BLaER1 treated with 17β-estradiol and CSF1 and Interleukin-3, amounts not matched to agents 10 nM and 100 nM (cell line): ENCODE measurements at regions not wholly inside any gene's neighbourhood (a gene's known extent, or its start where the extent isn't known, plus 50 kb on each side); places are given as distances from the start of the nearest gene placed in this dataset.

Source experiments
- H3K27ac ChIP-seq, 11 experiments: shearing (Covaris generic); formaldehyde crosslinking; 2 replicates each; pipeline ENCODE4 v1.8.1; 2022
- H3K27me3 ChIP-seq, 11 experiments: shearing (Covaris generic); formaldehyde crosslinking; 2 replicates each; pipeline ENCODE4 v1.8.1; 2022
- H3K36me3 ChIP-seq, 11 experiments: shearing (Covaris generic); formaldehyde crosslinking; 2 replicates each; pipeline ENCODE4 v1.8.1; 2022
- H3K4me1 ChIP-seq, 10 experiments: shearing (Covaris generic); formaldehyde crosslinking; 2 replicates each; pipeline ENCODE4 v1.8.1; 2022
- H3K4me2 ChIP-seq, 11 experiments: shearing (Covaris generic); formaldehyde crosslinking; 2 replicates each; pipeline ENCODE4 v1.8.1; 2022
- H3K4me3 ChIP-seq, 10 experiments: shearing (Covaris generic); formaldehyde crosslinking; 2 replicates each; pipeline ENCODE4 v1.8.1; 2022
- H3K9ac ChIP-seq, 11 experiments: shearing (Covaris generic); formaldehyde crosslinking; 2 replicates each; pipeline ENCODE4 v1.8.1; 2022
- H3K9me3 ChIP-seq, 11 experiments: shearing (Covaris generic); formaldehyde crosslinking; replicated peaks in 1 of 11; 2 replicates each; pipeline ENCODE4 v1.8.1; 2022
- H4K20me1 ChIP-seq, 11 experiments: shearing (Covaris generic); formaldehyde crosslinking; 2 replicates each; pipeline ENCODE4 v1.8.1; 2022
- Cebpa-rat ChIP-seq, 11 experiments: shearing (Covaris generic); IDR thresholded peaks; 2 replicates each; pipeline ENCODE4 v1.8.1; 2022

- no peak overlapping the region for H3K4me2 ChIP-seq
- H3K4me1 ChIP-seq: no peaks in the 10 kb centered on the region
- no peaks in the 10 kb centered on the region for H3K9me3 ChIP-seq
- no peaks in the 10 kb centered on the region for H3K27me3 ChIP-seq
- H3K36me3 ChIP-seq: no peaks in the 10 kb centered on the region
- H4K20me1 ChIP-seq: no peaks in the 10 kb centered on the region
- H3K4me3 ChIP-seq: no peak overlapping the region
- TF ChIP-seq Cebpa-rat (IDR thresholded peaks at IDR 0.05): no peak
- no peak overlapping the region for H3K27ac ChIP-seq
- no peak overlapping the region for H3K9ac ChIP-seq
Observed at GRCh38 chr2:5433855-5434254, 258.3 kb upstream of the SOX11 start.

- TF ChIP-seq Cebpa-rat (IDR thresholded peaks at IDR 0.05): no peak
- H3K36me3 ChIP-seq: no peaks in the 10 kb centered on the region
- no peaks in the 10 kb centered on the region for H3K27me3 ChIP-seq
- H3K9ac ChIP-seq: no peak overlapping the region
- H3K4me1 ChIP-seq: no peaks in the 10 kb centered on the region
- H3K9me3 ChIP-seq: no peaks in the 10 kb centered on the region
- no peak overlapping the region for H3K4me2 ChIP-seq
- no peak overlapping the region for H3K27ac ChIP-seq
- no peaks in the 10 kb centered on the region for H4K20me1 ChIP-seq
- H3K4me3 ChIP-seq: no peak overlapping the region
Observed at GRCh38 chr2:5437375-5437774, 254.8 kb upstream of the SOX11 start.

GRCh38 chr2:5440174-5440573, 252.0 kb upstream of the SOX11 start:
- Histone ChIP-seq H4K20me1 (no peaks in the 10 kb centered on the region), H3K9me3 (no peaks in the 10 kb centered on the region), H3K27ac (no peak overlapping the region), H3K36me3 (no peaks in the 10 kb centered on the region), H3K4me3 (no peak overlapping the region), H3K4me2 (no peak overlapping the region), H3K27me3 (no peaks in the 10 kb centered on the region), H3K9ac (no peak overlapping the region), H3K4me1 (no peaks in the 10 kb centered on the region)
- no peak for TF ChIP-seq Cebpa-rat (IDR thresholded peaks at IDR 0.05)

GRCh38 chr2:5442736-5443135, 249.4 kb upstream of the SOX11 start:
- Histone ChIP-seq H3K27me3 (no peaks in the 10 kb centered on the region), H4K20me1 (no peaks in the 10 kb centered on the region), H3K4me2 (no peak overlapping the region), H3K36me3 (no peaks in the 10 kb centered on the region), H3K9me3 (no peaks in the 10 kb centered on the region), H3K4me1 (no peaks in the 10 kb centered on the region), H3K9ac (no peak overlapping the region), H3K4me3 (no peak overlapping the region), H3K27ac (no peak overlapping the region)
- TF ChIP-seq Cebpa-rat (IDR thresholded peaks at IDR 0.05): no peak

GRCh38 chr2:5444168-5444567, 248.0 kb upstream of the SOX11 start:
- Histone ChIP-seq H3K4me3 (no peak overlapping the region), H3K4me2 (no peak overlapping the region), H3K27me3 (no peaks in the 10 kb centered on the region), H4K20me1 (no peaks in the 10 kb centered on the region), H3K27ac (no peak overlapping the region), H3K9me3 (no peaks in the 10 kb centered on the region), H3K36me3 (no peaks in the 10 kb centered on the region), H3K9ac (no peak overlapping the region), H3K4me1 (no peaks in the 10 kb centered on the region)
- no peak for TF ChIP-seq Cebpa-rat (IDR thresholded peaks at IDR 0.05)

- H4K20me1 ChIP-seq: no peaks in the 10 kb centered on the region
- TF ChIP-seq Cebpa-rat (IDR thresholded peaks at IDR 0.05): no peak
- H3K4me3 ChIP-seq: no peak overlapping the region
- no peaks in the 10 kb centered on the region for H3K9me3 ChIP-seq
- no peak overlapping the region for H3K27ac ChIP-seq
- no peak overlapping the region for H3K9ac ChIP-seq
- H3K4me1 ChIP-seq: no peaks in the 10 kb centered on the region
- H3K27me3 ChIP-seq: no peaks in the 10 kb centered on the region
- no peaks in the 10 kb centered on the region for H3K36me3 ChIP-seq
- no peak overlapping the region for H3K4me2 ChIP-seq
Observed at GRCh38 chr2:5444854-5445253, 247.3 kb upstream of the SOX11 start.

- no peak for TF ChIP-seq Cebpa-rat (IDR thresholded peaks at IDR 0.05)
- Histone ChIP-seq H4K20me1 (no peaks in the 10 kb centered on the region), H3K4me2 (no peak overlapping the region), H3K9me3 (no peaks in the 10 kb centered on the region), H3K9ac (no peak overlapping the region), H3K27me3 (no peaks in the 10 kb centered on the region), H3K36me3 (no peaks in the 10 kb centered on the region), H3K27ac (no peak overlapping the region), H3K4me3 (no peak overlapping the region), H3K4me1 (no peaks in the 10 kb centered on the region)
Observed at GRCh38 chr2:5449867-5450266, 242.3 kb upstream of the SOX11 start.

GRCh38 chr2:5453220-5454050, 238.7 kb upstream of the SOX11 start:
- TF ChIP-seq Cebpa-rat (IDR thresholded peaks at IDR 0.05): no peak
- no peaks in the 10 kb centered on the region for H3K36me3 ChIP-seq

GRCh38 chr2:5454051-5454390, 238.2 kb upstream of the SOX11 start:
- Histone ChIP-seq H3K36me3 (no peaks in the 10 kb centered on the region), H3K4me3 (no peak overlapping the region), H3K9ac (no peak overlapping the region), H3K4me1 (no peaks in the 10 kb centered on the region), H4K20me1 (no peaks in the 10 kb centered on the region), H3K9me3 (no peaks in the 10 kb centered on the region), H3K4me2 (no peak overlapping the region), H3K27ac (no peak overlapping the region), H3K27me3 (no peaks in the 10 kb centered on the region)
- TF ChIP-seq Cebpa-rat (IDR thresholded peaks at IDR 0.05): no peak

More at GRCh38 chr2:5453220-5454050, 238.7 kb upstream of the SOX11 start:
- Histone ChIP-seq H3K27ac (no peak overlapping the region), H3K27me3 (no peaks in the 10 kb centered on the region), H3K4me2 (no peak overlapping the region), H3K9ac (no peak overlapping the region), H4K20me1 (no peaks in the 10 kb centered on the region), H3K4me3 (no peak overlapping the region), H3K9me3 (no peaks in the 10 kb centered on the region), H3K4me1 (no peaks in the 10 kb centered on the region)

GRCh38 chr2:5459041-5459440, 233.1 kb upstream of the SOX11 start:
- no peaks in the 10 kb centered on the region for H3K9me3 ChIP-seq

More at GRCh38 chr2:5459041-5459440, 233.1 kb upstream of the SOX11 start:
- Histone ChIP-seq H3K27ac (no peak overlapping the region), H4K20me1 (no peaks in the 10 kb centered on the region), H3K4me1 (no peaks in the 10 kb centered on the region), H3K36me3 (no peaks in the 10 kb centered on the region), H3K27me3 (no peaks in the 10 kb centered on the region), H3K4me2 (no peak overlapping the region), H3K9ac (no peak overlapping the region), H3K4me3 (no peak overlapping the region)
- TF ChIP-seq Cebpa-rat (IDR thresholded peaks at IDR 0.05): no peak
